SK-N-SH treated with all-trans-retinoic acid at 6 μM for 48 hours (cell line): ENCODE measurements at regions not wholly inside any gene's neighbourhood (a gene's known extent, or its start where the extent isn't known, plus 50 kb on each side); places are given as distances from the start of the nearest gene placed in this dataset.

Experiments used
- ATAC-seq: fragments of 200-7000 bp; cut with Tn5 transposase; 3 replicates; pipeline ENCODE4 v1.9.1; 2020; ENCODE audit warnings: mild to moderate bottlenecking, moderate library complexity
- ARNTL ChIP-seq: fragments of 450-650 bp; formaldehyde crosslinking; IDR thresholded peaks from 2 replicates; pipeline ENCODE4 v1.5.0; 2020; ENCODE audit warnings: low read depth, mild to moderate bottlenecking, moderate library complexity, borderline replicate concordance
- BACH2 ChIP-seq: fragments of 250-450 bp; sonication (Bioruptor Pico); IDR thresholded peaks from 2 replicates; pipeline ENCODE4 v1.9.0; 2021; ENCODE audit warnings: mild to moderate bottlenecking, borderline replicate concordance
- CSDC2 ChIP-seq: fragments of 250-450 bp; sonication (Bioruptor Pico); IDR thresholded peaks from 2 replicates; pipeline ENCODE4 v1.5.0; 2020; ENCODE audit warnings: mild to moderate bottlenecking, moderate library complexity
- CSRNP3 ChIP-seq: fragments of 250-450 bp; sonication (Bioruptor Pico); IDR thresholded peaks from 2 replicates; pipeline ENCODE4 v1.5.1; 2021; ENCODE audit warnings: mild to moderate bottlenecking, moderate library complexity
- ESRRG ChIP-seq: fragments of 250-450 bp; sonication (Bioruptor Pico); IDR thresholded peaks from 2 replicates; pipeline ENCODE4 v1.6.1; 2021; ENCODE audit warnings: mild to moderate bottlenecking
- GLIS3 ChIP-seq: fragments of 250-450 bp; sonication (Bioruptor Pico); IDR thresholded peaks from 2 replicates; pipeline ENCODE4 v1.5.0; 2020; ENCODE audit warnings: mild to moderate bottlenecking, moderate library complexity
- ISL1 ChIP-seq: fragments of 250-450 bp; sonication (Bioruptor Pico); IDR thresholded peaks from 2 replicates; pipeline ENCODE4 v2.1.2; 2022; ENCODE audit warnings: mild to moderate bottlenecking, moderate library complexity
- OSR1 ChIP-seq: fragments of 250-450 bp; sonication (Bioruptor Pico); IDR thresholded peaks from 2 replicates; pipeline ENCODE4 v1.8.0; 2022; ENCODE audit warnings: moderate library complexity, mild to moderate bottlenecking, inconsistent platforms
- PATZ1 ChIP-seq: fragments of 250-450 bp; sonication (Bioruptor Pico); IDR thresholded peaks from 2 replicates; pipeline ENCODE4 v1.8.0; 2020; ENCODE audit warnings: mild to moderate bottlenecking, moderate library complexity, borderline replicate concordance
- POU6F1 ChIP-seq: fragments of 250-450 bp; sonication (Bioruptor Pico); IDR thresholded peaks from 2 replicates; pipeline ENCODE4 v1.8.0; 2021; ENCODE audit warnings: low read depth, mild to moderate bottlenecking, moderate library complexity, borderline replicate concordance
- PPARA ChIP-seq: fragments of 250-450 bp; sonication (Bioruptor Pico); IDR thresholded peaks from 2 replicates; pipeline ENCODE4 v1.5.0; 2020; ENCODE audit warnings: mild to moderate bottlenecking, borderline replicate concordance
- SNAI2 ChIP-seq: fragments of 250-450 bp; sonication (Bioruptor Pico); IDR thresholded peaks from 2 replicates; pipeline ENCODE4 v1.5.0; 2020; ENCODE audit warnings: mild to moderate bottlenecking, moderate library complexity
- TCF4 ChIP-seq: fragments of 250-450 bp; sonication (Bioruptor Pico); IDR thresholded peaks from 2 replicates; pipeline ENCODE4 v1.8.0; 2021; ENCODE audit warnings: mild to moderate bottlenecking, moderate library complexity, borderline replicate concordance
- TOX ChIP-seq: fragments of 250-450 bp; sonication (Bioruptor Pico); IDR thresholded peaks from 2 replicates; pipeline ENCODE4 v1.8.0; 2021; ENCODE audit warnings: mild to moderate bottlenecking, moderate library complexity, borderline replicate concordance
- TSHZ2 ChIP-seq: fragments of 250-450 bp; sonication (Bioruptor Pico); IDR thresholded peaks from 2 replicates; pipeline ENCODE4 v1.5.0; 2020; ENCODE audit warnings: mild to moderate bottlenecking, moderate library complexity
- ZFP3 ChIP-seq: fragments of 250-450 bp; sonication (Bioruptor Pico); IDR thresholded peaks from 2 replicates; pipeline ENCODE4 v1.5.0; 2020; ENCODE audit warnings: mild to moderate bottlenecking, moderate library complexity
- ZFP30 ChIP-seq: fragments of 450-650 bp; formaldehyde crosslinking; IDR thresholded peaks from 2 replicates; pipeline ENCODE4 v1.5.0; 2022; ENCODE audit warnings: mild to moderate bottlenecking, moderate library complexity
- ZNF565 ChIP-seq: fragments of 450-650 bp; formaldehyde crosslinking; conservative IDR thresholded peaks from 2 replicates; pipeline ENCODE4 v1.5.0; 2020; ENCODE audit warnings: low read depth, mild to moderate bottlenecking, moderate library complexity
- ZNF70 ChIP-seq: fragments of 450-650 bp; formaldehyde crosslinking; IDR thresholded peaks from 2 replicates; pipeline ENCODE4 v1.5.0; 2020; ENCODE audit warnings: mild to moderate bottlenecking, moderate library complexity
- ZNF8 ChIP-seq: fragments of 450-650 bp; formaldehyde crosslinking; IDR thresholded peaks from 2 replicates; pipeline ENCODE4 v1.5.0; 2020; ENCODE audit warnings: mild to moderate bottlenecking, moderate library complexity

GRCh38 chr3:64411101-64411500 lies 185.8 kb upstream of the PRICKLE2 start (continued):
- TF ChIP-seq CSRNP3 (CRISPR knock-in tag): no peak
- no peak for TF ChIP-seq ZNF8 (CRISPR knock-in tag)
- no peak for TF ChIP-seq SNAI2 (CRISPR knock-in tag)
- TF ChIP-seq TSHZ2 (CRISPR knock-in tag): no peak
- no peak for TF ChIP-seq GLIS3 (CRISPR knock-in tag)
- no peak for TF ChIP-seq ARNTL (CRISPR knock-in tag)
- TF ChIP-seq BACH2 (CRISPR knock-in tag): no peak
- TF ChIP-seq ZFP3 (CRISPR knock-in tag): no peak
- no peak for TF ChIP-seq ISL1
- TF ChIP-seq OSR1 (CRISPR knock-in tag): no peak
- no peak for TF ChIP-seq ZNF70 (CRISPR knock-in tag)

GRCh38 chr3:64410226-64410625 lies 185.0 kb upstream of the PRICKLE2 start:
- ATAC-seq: no peak
- no peak for TF ChIP-seq TOX (CRISPR knock-in tag)
- TF ChIP-seq PATZ1: no peak
- TF ChIP-seq TCF4 (CRISPR knock-in tag): no peak
- TF ChIP-seq SNAI2 (CRISPR knock-in tag): no peak
- TF ChIP-seq CSDC2 (CRISPR knock-in tag): no peak
- no peak for TF ChIP-seq PPARA (CRISPR knock-in tag)
- no peak for TF ChIP-seq POU6F1 (CRISPR knock-in tag)
- TF ChIP-seq OSR1 (CRISPR knock-in tag): no peak
- no peak for TF ChIP-seq ZNF565
- TF ChIP-seq CSRNP3 (CRISPR knock-in tag): no peak
- TF ChIP-seq TSHZ2 (CRISPR knock-in tag): no peak
- TF ChIP-seq ARNTL (CRISPR knock-in tag): no peak
- no peak for TF ChIP-seq ZFP30 (CRISPR knock-in tag)
- TF ChIP-seq ESRRG (CRISPR knock-in tag): no peak
- no peak for TF ChIP-seq ZNF70 (CRISPR knock-in tag)
- TF ChIP-seq ZFP3 (CRISPR knock-in tag): no peak
- no peak for TF ChIP-seq BACH2 (CRISPR knock-in tag)
- TF ChIP-seq GLIS3 (CRISPR knock-in tag): no peak
- no peak for TF ChIP-seq ZNF8 (CRISPR knock-in tag)
